Muscle of leg (tissue), 3 donors: ENCODE measurements at regions not wholly inside any gene's neighbourhood (a gene's known extent, or its start where the extent isn't known, plus 50 kb on each side); places are given as distances from the start of the nearest gene placed in this dataset.
A peak's percentile ranks its signal among the peaks of the same experiment; 100 is the strongest.

Experiments
- DNase-seq: peaks from one replicate; pipeline ENCODE4 v3.0.0; 2013
- H3K27ac ChIP-seq: one replicate; pipeline ENCODE4 v1.5.1; 2013; ENCODE audit warnings: mild to moderate bottlenecking, low read length, control low read depth
- H3K27me3 ChIP-seq: one replicate; pipeline ENCODE4 v1.6.1; 2013; ENCODE audit warnings: low read length; ENCODE audit not compliant: control insufficient read depth, insufficient read depth
- H3K36me3 ChIP-seq: one replicate; pipeline ENCODE4 v1.6.1; 2013; ENCODE audit warnings: low read length; ENCODE audit not compliant: control insufficient read depth, insufficient read depth
- H3K4me1 ChIP-seq: one replicate; pipeline ENCODE4 v1.6.1; 2013; ENCODE audit warnings: low read length; ENCODE audit not compliant: control insufficient read depth, insufficient read depth
- H3K4me3 ChIP-seq: one replicate; pipeline ENCODE4 v1.5.1; 2013; ENCODE audit warnings: low read length, control low read depth
- H3K9me3 ChIP-seq: replicated peaks from 2 replicates; pipeline ENCODE4 v1.6.1; 2013; ENCODE audit warnings: low read depth, low read length; ENCODE audit not compliant: control insufficient read depth
- WGBS: methylation state at CpG from one replicate; pipeline ENCODE4 v1.1.5; 2013; ENCODE audit warnings: missing lambda C conversion rate; ENCODE audit not compliant: insufficient coverage; 5-methylcytosine and 5-hydroxymethylcytosine counted together

GRCh38 chr6:11437824-11438459, 99.6 kb upstream of the TMEM170B start:
- H3K9me3 ChIP-seq: no peaks in the 10 kb centered on the region
- no peaks in the 10 kb centered on the region for H3K27me3 ChIP-seq
- H3K27ac ChIP-seq: peak overlapping the region; percentile 79
- no peaks in the 10 kb centered on the region for H3K4me1 ChIP-seq
- peak; percentile 30 for DNase-seq
- H3K36me3 ChIP-seq: no peaks in the 10 kb centered on the region
- WGBS: 57% methylated on average over 4 of the region's 6 CpGs
- H3K4me3 ChIP-seq: no peak overlapping the region

GRCh38 chr6:11436508-11437096, 100.9 kb upstream of the TMEM170B start:
- Histone ChIP-seq H3K4me3 (no peak overlapping the region), H3K4me1 (no peaks in the 10 kb centered on the region), H3K36me3 (no peaks in the 10 kb centered on the region), H3K27me3 (no peaks in the 10 kb centered on the region), H3K9me3 (no peaks in the 10 kb centered on the region), H3K27ac (no peak overlapping the region)
- no peak for DNase-seq
- 81% methylated on average over 2 of the region's 6 CpGs for WGBS

GRCh38 chr6:11434565-11435326, 102.8 kb upstream of the TMEM170B start:
- H3K4me1 ChIP-seq: no peaks in the 10 kb centered on the region
- no peak overlapping the region for H3K4me3 ChIP-seq
- no peaks in the 10 kb centered on the region for H3K9me3 ChIP-seq
- DNase-seq: peak; percentile 65
- H3K27me3 ChIP-seq: no peaks in the 10 kb centered on the region
- 81% methylated on average over 8 of the region's 10 CpGs for WGBS
- H3K27ac ChIP-seq: no peak overlapping the region
- no peaks in the 10 kb centered on the region for H3K36me3 ChIP-seq

- H3K27me3 ChIP-seq: no peaks in the 10 kb centered on the region
- H3K36me3 ChIP-seq: no peaks in the 10 kb centered on the region
- no peak overlapping the region for H3K4me3 ChIP-seq
- no peak for DNase-seq
- H3K4me1 ChIP-seq: no peaks in the 10 kb centered on the region
- no peaks in the 10 kb centered on the region for H3K9me3 ChIP-seq
- H3K27ac ChIP-seq: no peak overlapping the region
- no CpG with 5 or more reads among the region's 1 CpG for WGBS
These were observed 103.7 kb upstream of the TMEM170B start for GRCh38 chr6:11433860-11434259.

GRCh38 chr6:11432713-11433450, 104.7 kb upstream of the TMEM170B start:
- H3K27ac ChIP-seq: peak overlapping the region; percentile 39
- H3K27me3 ChIP-seq: no peaks in the 10 kb centered on the region
- no peaks in the 10 kb centered on the region for H3K4me1 ChIP-seq
- H3K36me3 ChIP-seq: no peaks in the 10 kb centered on the region
- DNase-seq: peak; percentile 51
- H3K4me3 ChIP-seq: no peak overlapping the region
- no peaks in the 10 kb centered on the region for H3K9me3 ChIP-seq
- WGBS: no CpG with 5 or more reads among the region's 1 CpG

- H3K9me3 ChIP-seq: no peaks in the 10 kb centered on the region
- no peaks in the 10 kb centered on the region for H3K4me1 ChIP-seq
- WGBS: 69% methylated on average over 3 of the region's 6 CpGs
- H3K36me3 ChIP-seq: no peaks in the 10 kb centered on the region
- no peak for DNase-seq
- H3K4me3 ChIP-seq: no peak overlapping the region
- H3K27ac ChIP-seq: no peak overlapping the region
- no peaks in the 10 kb centered on the region for H3K27me3 ChIP-seq
These were observed 105.5 kb upstream of the TMEM170B start for GRCh38 chr6:11432091-11432490.

GRCh38 chr6:11431455-11431937, 106.1 kb upstream of the TMEM170B start:
- WGBS: 67% methylated on average over 6 of the region's 6 CpGs

GRCh38 chr6:11430036-11430435, 107.5 kb upstream of the TMEM170B start:
- Histone ChIP-seq H3K36me3 (no peaks in the 10 kb centered on the region), H3K4me3 (no peak overlapping the region), H3K9me3 (no peaks in the 10 kb centered on the region), H3K27ac (no peak overlapping the region), H3K4me1 (no peaks in the 10 kb centered on the region), H3K27me3 (no peaks in the 10 kb centered on the region)
- no peak for DNase-seq
- 74% methylated on average over 9 of the region's 9 CpGs for WGBS

More at GRCh38 chr6:11431455-11431937, 106.1 kb upstream of the TMEM170B start:
- no peaks in the 10 kb centered on the region for H3K4me1 ChIP-seq
- no peak overlapping the region for H3K4me3 ChIP-seq
- DNase-seq: no peak
- no peaks in the 10 kb centered on the region for H3K9me3 ChIP-seq
- no peaks in the 10 kb centered on the region for H3K36me3 ChIP-seq
- H3K27me3 ChIP-seq: no peaks in the 10 kb centered on the region
- H3K27ac ChIP-seq: no peak overlapping the region

- H3K36me3 ChIP-seq: no peaks in the 10 kb centered on the region
- no peaks in the 10 kb centered on the region for H3K27me3 ChIP-seq
- no peak overlapping the region for H3K27ac ChIP-seq
- WGBS: 55% methylated on average over 2 of the region's 2 CpGs
- H3K9me3 ChIP-seq: no peaks in the 10 kb centered on the region
- no peak overlapping the region for H3K4me3 ChIP-seq
- DNase-seq: no peak
- H3K4me1 ChIP-seq: no peaks in the 10 kb centered on the region
These were observed 108.0 kb upstream of the TMEM170B start for GRCh38 chr6:11429577-11429976.

GRCh38 chr6:11428895-11429294, 108.7 kb upstream of the TMEM170B start:
- WGBS: no CpG with 5 or more reads among the region's 3 CpGs
- Histone ChIP-seq H3K9me3 (no peaks in the 10 kb centered on the region), H3K27me3 (no peaks in the 10 kb centered on the region), H3K4me3 (no peak overlapping the region), H3K27ac (no peak overlapping the region), H3K36me3 (no peaks in the 10 kb centered on the region), H3K4me1 (no peaks in the 10 kb centered on the region)
- DNase-seq: no peak
